ENCODE measurements at regions not wholly inside any gene's neighbourhood (a gene's known extent, or its start where the extent isn't known, plus 50 kb on each side); places are given as distances from the start of the nearest gene placed in this dataset.
A peak's percentile ranks its signal among the peaks of the same experiment; 100 is the strongest.

GRCh38 chrX:15191830-15192229, 78.1 kb downstream of the ASB9 start:
- DNase-seq: no peak

GRCh38 chrX:15188039-15188438, 81.8 kb downstream of the ASB9 start:
- no peak for DNase-seq

- no peak for DNase-seq
These were observed 92.6 kb downstream of the ASB9 start for GRCh38 chrX:15177316-15177715.

GRCh38 chrX:15173411-15173810, 96.5 kb downstream of the ASB9 start:
- DNase-seq: no peak

GRCh38 chrX:15170927-15171326, 99.0 kb downstream of the ASB9 start:
- no peak for DNase-seq

- DNase-seq: no peak
These were observed 102.1 kb downstream of the ASB9 start for GRCh38 chrX:15167826-15168225.

- no peak for DNase-seq
These were observed 104.1 kb downstream of the ASB9 start for GRCh38 chrX:15165832-15166231.

GRCh38 chrX:15163131-15163530, 106.8 kb downstream of the ASB9 start:
- no peak for DNase-seq

GRCh38 chrX:15160558-15161095, 109.3 kb downstream of the ASB9 start:
- no peak for DNase-seq

GRCh38 chrX:15158736-15159406, 111.0 kb downstream of the ASB9 start:
- no peak for DNase-seq

- no peak for DNase-seq
These were observed 111.5 kb downstream of the ASB9 start for GRCh38 chrX:15158350-15158735.

GRCh38 chrX:15157624-15158023, 112.3 kb downstream of the ASB9 start:
- no peak for DNase-seq

GRCh38 chrX:15151267-15152186, 118.4 kb downstream of the ASB9 start:
- DNase-seq: no peak

GRCh38 chrX:15150586-15150985, 119.3 kb downstream of the ASB9 start:
- no peak for DNase-seq

- no peak for DNase-seq
These were observed 123.4 kb downstream of the ASB9 start for GRCh38 chrX:15146515-15146914.

- no peak for DNase-seq
These were observed 126.1 kb downstream of the ASB9 start for GRCh38 chrX:15143825-15144121.

GRCh38 chrX:15143050-15143824, 126.6 kb downstream of the ASB9 start:
- DNase-seq: peak; percentile 36

- DNase-seq: no peak
These were observed 127.7 kb downstream of the ASB9 start for GRCh38 chrX:15142084-15142715.

- DNase-seq: no peak
These were observed 133.1 kb downstream of the ASB9 start for GRCh38 chrX:15136795-15137194.

- DNase-seq: no peak
These were observed 140.5 kb downstream of the ASB9 start for GRCh38 chrX:15129412-15129811.

GRCh38 chrX:15128861-15129260, 141.0 kb downstream of the ASB9 start:
- no peak for DNase-seq

GRCh38 chrX:15127010-15127409, 142.9 kb downstream of the ASB9 start:
- DNase-seq: no peak

GRCh38 chrX:15116900-15117299, 153.0 kb downstream of the ASB9 start:
- no peak for DNase-seq
